GM12878 (cell line): ENCODE measurements at regions not wholly inside any gene's neighbourhood (a gene's known extent, or its start where the extent isn't known, plus 50 kb on each side); places are given as distances from the start of the nearest gene placed in this dataset.

ENCODE experiments used
- ATAC-seq: fragments of 200-7000 bp; cut with Tn5 transposase; 3 replicates; pipeline ENCODE4 v1.9.1; 2020; ENCODE audit warnings: mild to moderate bottlenecking, moderate library complexity
- BruUV-seq: library from RNA; stranded (reverse); fragments of 400-500 nt; replicated peaks from 2 replicates; lab custom pipeline; 2021; lab: Mats Ljungman, UMichigan
- CTCF ChIA-PET: fragments of 300-600 bp; sonication (Branson Sonifier 250); formaldehyde crosslinking; extraction: SDS; loops from one replicate; lab custom pipeline; 2021; ENCODE audit warnings: inconsistent platforms; lab: Yijun Ruan, JAX
- POLR2A ChIA-PET: fragments of 350-600 bp; formaldehyde crosslinking; extraction: SDS; loops from one replicate; lab custom pipeline; 2021; ENCODE audit warnings: inconsistent platforms; lab: Charles Lee
- RAD21 ChIA-PET: fragments of 300-600 bp; sonication (Branson Sonifier 250); formaldehyde crosslinking; loops from one replicate; lab custom pipeline; 2023; ENCODE audit warnings: antibody characterized with exemption; ENCODE audit not compliant: unreplicated experiment; lab: Charles Lee
- SMC1A ChIA-PET: fragments of 300-600 bp; sonication (Branson Sonifier 250); formaldehyde crosslinking; loops from one replicate; lab custom pipeline; 2023; ENCODE audit not compliant: unreplicated experiment, uncharacterized antibody; lab: Charles Lee
- DNase-seq: peaks from one replicate; pipeline ENCODE4 v3.0.0-alpha.2; 2011; ENCODE audit warnings: low read depth, low spot score
- FAIRE-seq: peaks from 3 replicates; lab custom pipeline; 2011; peaks lifted over from hg19 to GRCh38; lab: Jason Lieb, UNC
- H2AFZ ChIP-seq: 2 replicates; pipeline ENCODE4 v1.6.0; 2011; ENCODE audit warnings: low read depth, low read length, control low read depth; ENCODE audit not compliant: control insufficient read depth
- H3K27ac ChIP-seq: 2 replicates; pipeline ENCODE4 v1.5.1; 2011; ENCODE audit warnings: control low read depth; ENCODE audit not compliant: control insufficient read depth, insufficient read depth
- H3K27me3 ChIP-seq, 2 experiments: replicated peaks in 1 of 2; 2 replicates each; pipeline versions ENCODE4 v1.6.0 to v1.6.1; 2011; ENCODE audit warnings: low read length in 1 of 2; ENCODE audit not compliant: control insufficient read depth in 2 of 2, insufficient read depth in 2 of 2
- H3K36me3 ChIP-seq, 2 experiments: 2 replicates each; pipeline ENCODE4 v1.5.1; 2011; ENCODE audit warnings: low read length in 1 of 2; ENCODE audit not compliant: control insufficient read depth in 2 of 2, insufficient read depth in 2 of 2
- H3K4me1 ChIP-seq: 2 replicates; pipeline ENCODE4 v1.6.1; 2011; ENCODE audit warnings: mild to moderate bottlenecking, low read length, moderate library complexity, mixed read lengths; ENCODE audit not compliant: control insufficient read depth, insufficient read depth
- H3K4me2 ChIP-seq: 2 replicates; pipeline ENCODE4 v1.6.0; 2011; ENCODE audit warnings: control low read depth; ENCODE audit not compliant: control insufficient read depth, insufficient read depth
- H3K4me3 ChIP-seq: fragments of 200-600 bp; sonication (generic); 2 replicates; pipeline ENCODE4 v1.5.1; 2016
- H3K79me2 ChIP-seq: 2 replicates; pipeline ENCODE4 v1.6.0; 2011; ENCODE audit warnings: low read length; ENCODE audit not compliant: control insufficient read depth, insufficient read depth
- H3K9ac ChIP-seq: 2 replicates; pipeline ENCODE4 v1.8.0; 2011; ENCODE audit warnings: low read length, control low read depth, mixed read lengths; ENCODE audit not compliant: control insufficient read depth, insufficient read depth
- H3K9me3 ChIP-seq: replicated peaks from 3 replicates; pipeline ENCODE4 v1.5.1; 2011; ENCODE audit warnings: mild to moderate bottlenecking, low read length; ENCODE audit not compliant: control insufficient read depth, insufficient read depth
- H4K20me1 ChIP-seq: 2 replicates; pipeline ENCODE4 v1.6.0; 2011; ENCODE audit not compliant: control insufficient read depth, insufficient read depth
- CHD4 ChIP-seq: fragments of 200-600 bp; sonication (generic); IDR thresholded peaks from 2 replicates; pipeline ENCODE4 v1.6.1; 2016; ENCODE audit warnings: mild to moderate bottlenecking
- FOS ChIP-seq: IDR thresholded peaks from 3 replicates; pipeline ENCODE4 v1.6.1; 2011; ENCODE audit warnings: borderline replicate concordance; ENCODE audit not compliant: insufficient read length; ENCODE audit errors: extremely low read depth
- HDAC6 ChIP-seq: fragments of 200-600 bp; sonication (generic); IDR thresholded peaks from one replicate; pipeline ENCODE4 v1.8.0; 2017; ENCODE audit warnings: antibody characterized with exemption; ENCODE audit not compliant: unreplicated experiment
- NFYB ChIP-seq: IDR thresholded peaks from 2 replicates; pipeline ENCODE4 v1.6.1; 2011; ENCODE audit warnings: low read depth, mild to moderate bottlenecking, low read length, improper control_type of control experiment, moderate library complexity; ENCODE audit not compliant: insufficient read depth
- RB1 ChIP-seq: fragments of 450-650 bp; formaldehyde crosslinking; IDR thresholded peaks from 2 replicates; pipeline ENCODE4 v1.6.1; 2017; ENCODE audit warnings: mild to moderate bottlenecking, borderline replicate concordance
- RCOR1 ChIP-seq: conservative IDR thresholded peaks from 2 replicates; pipeline ENCODE4 v1.6.1; 2012; ENCODE audit warnings: low read depth, low read length, improper control_type of control experiment
- YBX1 ChIP-seq: fragments of 450-650 bp; IDR thresholded peaks from 2 replicates; pipeline ENCODE4 v1.6.1; 2016; ENCODE audit warnings: antibody characterized with exemption
- in situ Hi-C: fragments of 300-500 bp; cut with MboI; formaldehyde crosslinking; loops from 9 replicates; pipeline ENCODE4 v1.14.3; 2018; ENCODE audit warnings: mixed read lengths
- intact Hi-C: fragments of 100-400 bp; cut with micrococcal nuclease; formaldehyde crosslinking; loops from one replicate; pipeline ENCODE4 v1.14.2; 2022; ENCODE audit not compliant: unreplicated experiment
- TF ChIP-seq, protein P1 (sequence below): fragments of 450-650 bp; IDR thresholded peaks from 2 replicates; pipeline ENCODE4 v1.6.1; 2016; ENCODE audit warnings: mild to moderate bottlenecking
- TF ChIP-seq, protein P2 (sequence below), 3 experiments: IDR thresholded peaks in 2 of 3; conservative IDR thresholded peaks in 1 of 3; 2 replicates each; pipeline ENCODE4 v1.5.1; 2011; ENCODE audit warnings: low read depth in 3 of 3, low read length in 3 of 3, mild to moderate bottlenecking in 3 of 3, control low read depth in 2 of 3, moderate library complexity in 2 of 3, inconsistent platforms in 1 of 3, mixed read lengths in 1 of 3; ENCODE audit not compliant: control insufficient read depth in 2 of 3, insufficient read depth in 1 of 3; ENCODE audit errors: extremely low read depth in 1 of 3
- TF ChIP-seq, protein P3 (sequence below): fragments of 150-350 bp; IDR thresholded peaks from 2 replicates; pipeline ENCODE4 v1.6.1; 2014; ENCODE audit warnings: mild to moderate bottlenecking, low read depth, low read length
- TF ChIP-seq, protein P4 (sequence below): fragments of 450-650 bp; IDR thresholded peaks from 2 replicates; pipeline ENCODE4 v1.6.1; 2017; ENCODE audit warnings: mild to moderate bottlenecking, low read depth, inconsistent platforms; ENCODE audit not compliant: poor library complexity, severe bottlenecking

DNA sequence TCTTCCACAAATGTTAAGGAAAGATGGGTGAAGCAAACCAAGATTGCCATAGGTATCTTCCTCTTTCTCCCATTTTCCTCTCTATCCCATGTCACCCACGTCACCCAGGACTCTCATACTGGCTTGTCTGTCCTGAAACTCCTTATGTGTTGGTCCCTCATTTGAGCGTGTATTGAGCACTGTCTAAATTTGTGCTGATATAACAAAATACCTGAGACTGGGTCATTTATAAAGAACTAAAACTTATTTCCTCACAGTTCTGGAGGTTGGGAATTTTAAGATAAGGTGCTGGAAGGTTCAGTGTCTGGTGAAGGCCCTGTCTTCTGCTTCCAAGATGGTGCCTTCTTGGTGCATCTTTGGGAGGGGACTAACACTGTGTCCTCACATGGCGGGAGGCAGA, 186.9 kb upstream of the SLC24A5 start (continued):
- TF ChIP-seq, protein P1, sequence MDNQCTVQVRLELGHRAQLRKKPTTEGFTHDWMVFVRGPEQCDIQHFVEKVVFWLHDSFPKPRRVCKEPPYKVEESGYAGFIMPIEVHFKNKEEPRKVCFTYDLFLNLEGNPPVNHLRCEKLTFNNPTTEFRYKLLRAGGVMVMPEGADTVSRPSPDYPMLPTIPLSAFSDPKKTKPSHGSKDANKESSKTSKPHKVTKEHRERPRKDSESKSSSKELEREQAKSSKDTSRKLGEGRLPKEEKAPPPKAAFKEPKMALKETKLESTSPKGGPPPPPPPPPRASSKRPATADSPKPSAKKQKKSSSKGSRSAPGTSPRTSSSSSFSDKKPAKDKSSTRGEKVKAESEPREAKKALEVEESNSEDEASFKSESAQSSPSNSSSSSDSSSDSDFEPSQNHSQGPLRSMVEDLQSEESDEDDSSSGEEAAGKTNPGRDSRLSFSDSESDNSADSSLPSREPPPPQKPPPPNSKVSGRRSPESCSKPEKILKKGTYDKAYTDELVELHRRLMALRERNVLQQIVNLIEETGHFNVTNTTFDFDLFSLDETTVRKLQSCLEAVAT = no peak
- TF ChIP-seq HDAC6 = no peak
- no peak for TF ChIP-seq YBX1
- TF ChIP-seq, protein P2, sequence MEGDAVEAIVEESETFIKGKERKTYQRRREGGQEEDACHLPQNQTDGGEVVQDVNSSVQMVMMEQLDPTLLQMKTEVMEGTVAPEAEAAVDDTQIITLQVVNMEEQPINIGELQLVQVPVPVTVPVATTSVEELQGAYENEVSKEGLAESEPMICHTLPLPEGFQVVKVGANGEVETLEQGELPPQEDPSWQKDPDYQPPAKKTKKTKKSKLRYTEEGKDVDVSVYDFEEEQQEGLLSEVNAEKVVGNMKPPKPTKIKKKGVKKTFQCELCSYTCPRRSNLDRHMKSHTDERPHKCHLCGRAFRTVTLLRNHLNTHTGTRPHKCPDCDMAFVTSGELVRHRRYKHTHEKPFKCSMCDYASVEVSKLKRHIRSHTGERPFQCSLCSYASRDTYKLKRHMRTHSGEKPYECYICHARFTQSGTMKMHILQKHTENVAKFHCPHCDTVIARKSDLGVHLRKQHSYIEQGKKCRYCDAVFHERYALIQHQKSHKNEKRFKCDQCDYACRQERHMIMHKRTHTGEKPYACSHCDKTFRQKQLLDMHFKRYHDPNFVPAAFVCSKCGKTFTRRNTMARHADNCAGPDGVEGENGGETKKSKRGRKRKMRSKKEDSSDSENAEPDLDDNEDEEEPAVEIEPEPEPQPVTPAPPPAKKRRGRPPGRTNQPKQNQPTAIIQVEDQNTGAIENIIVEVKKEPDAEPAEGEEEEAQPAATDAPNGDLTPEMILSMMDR (IDR thresholded peaks at IDR 0.05 in 2 of 3, conservative IDR thresholded peaks at IDR 0.05 in 1 of 3; ENCODE audit: control insufficient read depth in 2 of 3, extremely low read depth in 1 of 3, insufficient read depth in 1 of 3, low read depth in 3 of 3, low read length in 3 of 3) = no peak
- TF ChIP-seq RCOR1 = no peak

DNA sequence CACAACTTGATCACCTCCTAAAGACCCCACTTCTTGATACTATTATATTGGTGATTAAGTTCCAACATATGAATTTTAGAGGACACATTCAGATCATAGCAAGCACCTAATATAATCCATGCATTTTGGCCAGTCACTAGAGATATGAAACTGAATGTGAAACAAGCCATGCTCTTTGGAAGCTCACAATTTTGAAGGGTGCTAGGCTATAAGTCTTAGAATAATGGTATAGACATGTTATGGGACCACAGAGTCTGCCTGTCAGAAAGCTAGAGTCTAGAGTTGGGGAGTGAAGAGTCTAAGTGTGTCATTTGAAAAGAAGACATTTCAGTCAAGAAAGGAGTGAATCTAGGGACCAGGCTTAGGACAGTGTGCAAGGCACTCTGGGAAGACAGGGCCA, 186.4 kb upstream of the SLC24A5 start:
- ChIA-PET CTCF (no interaction called here), POLR2A (no interaction called here), SMC1A (no interaction called here), RAD21 (no interaction called here)
- Histone ChIP-seq H3K4me2 (no peak overlapping the region), H2AFZ (no peak overlapping the region), H3K4me3 (no peak overlapping the region), H3K79me2 (no peaks in the 10 kb centered on the region), H4K20me1 (no peaks in the 10 kb centered on the region), H3K27me3 (no peaks in the 10 kb centered on the region), H3K36me3 (no peaks in the 10 kb centered on the region), H3K9me3 (no peaks in the 10 kb centered on the region), H3K9ac (no peak overlapping the region), H3K4me1 (no peaks in the 10 kb centered on the region), H3K27ac (no peak overlapping the region)
- ATAC-seq (no peak), DNase-seq (no peak), FAIRE-seq (no peak)
- no TSS peak for BruUV-seq
- in situ Hi-C loops = no loop called here
- intact Hi-C loops = no loop called here
- TF ChIP-seq CHD4 (no peak), FOS (no peak), NFYB (no peak), RB1 (no peak)
- TF ChIP-seq, protein P2 (IDR thresholded peaks at IDR 0.05 in 2 of 3, conservative IDR thresholded peaks at IDR 0.05 in 1 of 3; ENCODE audit: control insufficient read depth in 2 of 3, extremely low read depth in 1 of 3, insufficient read depth in 1 of 3, low read depth in 3 of 3, low read length in 3 of 3) = no peak
- TF ChIP-seq, protein P3, sequence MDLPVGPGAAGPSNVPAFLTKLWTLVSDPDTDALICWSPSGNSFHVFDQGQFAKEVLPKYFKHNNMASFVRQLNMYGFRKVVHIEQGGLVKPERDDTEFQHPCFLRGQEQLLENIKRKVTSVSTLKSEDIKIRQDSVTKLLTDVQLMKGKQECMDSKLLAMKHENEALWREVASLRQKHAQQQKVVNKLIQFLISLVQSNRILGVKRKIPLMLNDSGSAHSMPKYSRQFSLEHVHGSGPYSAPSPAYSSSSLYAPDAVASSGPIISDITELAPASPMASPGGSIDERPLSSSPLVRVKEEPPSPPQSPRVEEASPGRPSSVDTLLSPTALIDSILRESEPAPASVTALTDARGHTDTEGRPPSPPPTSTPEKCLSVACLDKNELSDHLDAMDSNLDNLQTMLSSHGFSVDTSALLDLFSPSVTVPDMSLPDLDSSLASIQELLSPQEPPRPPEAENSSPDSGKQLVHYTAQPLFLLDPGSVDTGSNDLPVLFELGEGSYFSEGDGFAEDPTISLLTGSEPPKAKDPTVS = no peak
- TF ChIP-seq, protein P4, sequence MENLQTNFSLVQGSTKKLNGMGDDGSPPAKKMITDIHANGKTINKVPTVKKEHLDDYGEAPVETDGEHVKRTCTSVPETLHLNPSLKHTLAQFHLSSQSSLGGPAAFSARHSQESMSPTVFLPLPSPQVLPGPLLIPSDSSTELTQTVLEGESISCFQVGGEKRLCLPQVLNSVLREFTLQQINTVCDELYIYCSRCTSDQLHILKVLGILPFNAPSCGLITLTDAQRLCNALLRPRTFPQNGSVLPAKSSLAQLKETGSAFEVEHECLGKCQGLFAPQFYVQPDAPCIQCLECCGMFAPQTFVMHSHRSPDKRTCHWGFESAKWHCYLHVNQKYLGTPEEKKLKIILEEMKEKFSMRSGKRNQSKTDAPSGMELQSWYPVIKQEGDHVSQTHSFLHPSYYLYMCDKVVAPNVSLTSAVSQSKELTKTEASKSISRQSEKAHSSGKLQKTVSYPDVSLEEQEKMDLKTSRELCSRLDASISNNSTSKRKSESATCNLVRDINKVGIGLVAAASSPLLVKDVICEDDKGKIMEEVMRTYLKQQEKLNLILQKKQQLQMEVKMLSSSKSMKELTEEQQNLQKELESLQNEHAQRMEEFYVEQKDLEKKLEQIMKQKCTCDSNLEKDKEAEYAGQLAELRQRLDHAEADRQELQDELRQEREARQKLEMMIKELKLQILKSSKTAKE = no peak
